Stimulated activated effector memory CD8-positive, alpha-beta T cell treated with anti-CD3 and anti-CD28 coated beads, Interleukin-12 subunit alpha, Interleukin-12 subunit beta, amount 100 ng/mL, for 72 hours (primary cell): ENCODE measurements at regions not wholly inside any gene's neighbourhood (a gene's known extent, or its start where the extent isn't known, plus 50 kb on each side); places are given as distances from the start of the nearest gene placed in this dataset.

Source experiments
- ATAC-seq: fragments of 150-1000 bp; cut with Tn5 transposase; 2 replicates; pipeline ENCODE4 v1.10.0; 2021
- DNase-seq, 2 donors: peaks; one replicate each; pipeline ENCODE4 v3.0.0; 2021 to 2022; ENCODE audit warnings: low spot score in 2 of 2
- H3K27ac Mint-ChIP-seq: one replicate; pipeline ENCODE4 v1.8.0; 2022; ENCODE audit warnings: mild to moderate bottlenecking, mixed read lengths
- H3K36me3 Mint-ChIP-seq: one replicate; pipeline ENCODE4 v1.8.0; 2022; ENCODE audit warnings: mild to moderate bottlenecking, mixed read lengths
- H3K4me1 Mint-ChIP-seq: one replicate; pipeline ENCODE4 v1.8.0; 2022; ENCODE audit warnings: mixed read lengths
- H3K4me3 Mint-ChIP-seq: one replicate; pipeline ENCODE4 v1.8.0; 2022; ENCODE audit warnings: mild to moderate bottlenecking, mixed read lengths
- H3K9me3 Mint-ChIP-seq: one replicate; pipeline ENCODE4 v1.8.0; 2022; ENCODE audit warnings: mixed read lengths

- no peak overlapping the region for H3K27ac Mint-ChIP-seq
- H3K36me3 Mint-ChIP-seq = no peaks in the 10 kb centered on the region
- no peak overlapping the region for H3K4me3 Mint-ChIP-seq
- no peak for ATAC-seq
- no peaks in the 10 kb centered on the region for H3K9me3 Mint-ChIP-seq
- no peak for DNase-seq
- H3K4me1 Mint-ChIP-seq = peaks cover 12% of the 10 kb centered on the region
These were observed 114.2 kb downstream of the RAP2A start for GRCh38 chr13:97548138-97548537.

DNA sequence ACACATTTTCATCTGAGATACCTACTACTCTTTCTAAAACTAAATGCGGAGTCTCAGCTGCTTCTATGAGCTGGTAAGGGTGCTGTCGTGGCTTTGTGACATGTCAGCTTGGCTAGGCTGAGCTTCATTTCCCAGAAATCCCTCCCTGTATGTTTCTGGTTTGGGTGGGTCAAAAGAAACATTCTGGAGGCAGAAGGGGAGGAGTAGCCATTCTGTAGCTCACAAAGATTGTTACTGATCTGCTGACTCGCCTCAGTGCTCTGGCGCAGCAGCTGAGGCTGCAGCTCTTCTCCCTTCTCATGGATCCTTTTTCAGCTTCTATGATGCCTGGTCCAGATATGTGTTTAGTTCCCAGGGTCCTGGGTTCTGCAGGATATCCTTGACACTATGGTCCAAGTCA is 114.7 kb downstream of the RAP2A start:
- no peak overlapping the region for H3K4me3 Mint-ChIP-seq
- no peaks in the 10 kb centered on the region for H3K9me3 Mint-ChIP-seq

DNA sequence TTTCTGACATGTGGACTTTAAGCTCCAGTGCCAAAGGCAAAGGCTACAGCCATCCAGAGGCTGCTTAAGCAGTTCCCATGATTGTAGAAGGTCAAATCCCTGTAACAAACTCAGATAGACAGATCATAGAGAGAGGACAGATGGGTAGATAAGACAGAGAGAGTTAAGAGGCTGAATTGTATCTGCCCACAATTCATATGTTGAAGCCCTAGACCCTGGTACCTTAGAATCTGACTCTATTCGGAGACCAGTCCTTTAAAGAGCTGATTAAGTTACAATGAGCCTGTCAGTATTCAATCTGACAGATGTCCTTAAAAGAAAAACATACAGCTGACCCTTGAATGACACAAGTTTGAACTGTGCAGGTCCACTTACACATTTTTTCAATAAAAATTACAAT is 115.2 kb downstream of the RAP2A start:
- peaks cover 12% of the 10 kb centered on the region for H3K4me1 Mint-ChIP-seq
- H3K27ac Mint-ChIP-seq = no peak overlapping the region
- no peaks in the 10 kb centered on the region for H3K36me3 Mint-ChIP-seq
- no peak overlapping the region for H3K4me3 Mint-ChIP-seq
- no peak for ATAC-seq
- no peaks in the 10 kb centered on the region for H3K9me3 Mint-ChIP-seq
- DNase-seq = no peak

More for the DNA sequence above, 114.7 kb downstream of the RAP2A start:
- Mint-ChIP-seq H3K27ac (no peak overlapping the region), H3K36me3 (no peaks in the 10 kb centered on the region), H3K4me1 (peaks cover 12% of the 10 kb centered on the region)
- ATAC-seq (no peak), DNase-seq (no peak)

- no peak for DNase-seq
- Mint-ChIP-seq H3K4me3 (no peak overlapping the region), H3K36me3 (no peaks in the 10 kb centered on the region), H3K27ac (no peak overlapping the region), H3K9me3 (no peaks in the 10 kb centered on the region), H3K4me1 (no peaks in the 10 kb centered on the region)
- no peak for ATAC-seq
These were observed 120.5 kb downstream of the RAP2A start for GRCh38 chr13:97554496-97554895.

GRCh38 chr13:97555034-97555433 is 121.1 kb downstream of the RAP2A start:
- H3K36me3 Mint-ChIP-seq = no peaks in the 10 kb centered on the region
- no peak overlapping the region for H3K4me3 Mint-ChIP-seq

DNA sequence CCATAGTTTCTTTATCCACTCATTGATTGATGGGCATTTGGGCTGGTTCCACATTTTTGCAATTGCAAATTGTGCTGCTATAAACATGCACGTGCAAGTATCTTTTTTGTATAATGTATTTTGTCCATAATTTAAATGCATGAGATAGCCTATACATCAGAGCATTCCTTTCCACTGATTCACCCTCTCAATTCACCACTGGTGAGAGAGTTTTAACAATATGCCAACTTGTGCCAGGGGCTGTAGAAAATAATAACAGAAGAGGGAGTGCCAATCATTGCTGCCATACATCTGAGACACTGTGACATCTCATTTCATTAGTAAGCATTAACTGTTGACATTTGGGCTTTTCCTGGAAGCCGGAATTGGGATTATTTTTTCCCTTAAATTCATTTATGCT is 125.1 kb downstream of the RAP2A start:
- H3K9me3 Mint-ChIP-seq = no peaks in the 10 kb centered on the region
- no peaks in the 10 kb centered on the region for H3K36me3 Mint-ChIP-seq
- no peak overlapping the region for H3K27ac Mint-ChIP-seq
- DNase-seq = no peak
- H3K4me3 Mint-ChIP-seq = no peak overlapping the region
- ATAC-seq = no peak
- no peaks in the 10 kb centered on the region for H3K4me1 Mint-ChIP-seq

More at GRCh38 chr13:97555034-97555433, 121.1 kb downstream of the RAP2A start:
- ATAC-seq (no peak), DNase-seq (no peak)
- Mint-ChIP-seq H3K9me3 (no peaks in the 10 kb centered on the region), H3K27ac (no peak overlapping the region), H3K4me1 (no peaks in the 10 kb centered on the region)

GRCh38 chr13:97559981-97560380 is 126.0 kb downstream of the RAP2A start:
- no peak for ATAC-seq
- no peak overlapping the region for H3K4me3 Mint-ChIP-seq
- H3K27ac Mint-ChIP-seq = no peak overlapping the region
- no peaks in the 10 kb centered on the region for H3K36me3 Mint-ChIP-seq
- H3K9me3 Mint-ChIP-seq = no peaks in the 10 kb centered on the region
- no peaks in the 10 kb centered on the region for H3K4me1 Mint-ChIP-seq
- DNase-seq = no peak

DNA sequence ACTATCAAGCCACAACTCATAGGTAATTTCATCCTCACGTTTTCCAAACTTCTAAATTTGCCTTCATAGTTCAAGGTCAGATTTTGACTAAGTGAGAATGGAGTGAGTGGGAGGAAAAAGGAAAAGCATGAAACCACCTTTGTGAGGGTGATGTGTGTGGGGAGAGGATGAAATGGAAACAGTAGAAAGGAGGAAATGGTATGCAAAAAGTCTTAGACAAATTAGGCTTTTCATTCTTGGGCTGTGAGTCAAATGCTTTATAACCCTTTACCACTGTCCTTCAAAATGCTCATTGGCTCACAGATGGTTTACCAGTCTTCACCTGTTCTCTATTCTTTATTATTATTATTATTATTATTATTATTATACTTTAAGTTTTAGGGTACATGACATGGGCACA is 127.2 kb downstream of the RAP2A start:
- DNase-seq (no peak), ATAC-seq (no peak)
- Mint-ChIP-seq H3K27ac (no peak overlapping the region), H3K36me3 (no peaks in the 10 kb centered on the region), H3K9me3 (no peaks in the 10 kb centered on the region), H3K4me1 (no peaks in the 10 kb centered on the region), H3K4me3 (no peak overlapping the region)

DNA sequence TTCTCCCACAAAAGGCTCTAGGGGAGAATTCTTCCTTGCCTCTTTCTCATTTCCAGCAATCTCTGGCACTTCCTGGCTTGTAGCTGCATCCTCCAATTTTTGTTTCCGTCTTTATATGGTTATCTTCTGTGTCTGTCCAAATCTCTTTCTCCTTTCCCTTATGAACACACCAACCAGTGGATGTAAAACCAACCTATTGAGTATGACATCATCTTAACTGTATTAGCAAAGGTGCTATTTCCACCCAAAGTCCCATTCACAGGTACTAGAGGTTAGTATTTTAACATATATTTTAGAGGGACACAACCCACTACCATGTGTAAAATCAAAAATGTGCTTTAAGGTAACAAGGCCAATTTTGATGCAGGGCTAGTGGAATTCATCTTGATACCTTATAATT is 129.0 kb downstream of the RAP2A start:
- no peak for ATAC-seq
- Mint-ChIP-seq H3K27ac (no peak overlapping the region), H3K9me3 (no peaks in the 10 kb centered on the region), H3K4me3 (no peak overlapping the region), H3K36me3 (no peaks in the 10 kb centered on the region), H3K4me1 (no peaks in the 10 kb centered on the region)
- no peak for DNase-seq

DNA sequence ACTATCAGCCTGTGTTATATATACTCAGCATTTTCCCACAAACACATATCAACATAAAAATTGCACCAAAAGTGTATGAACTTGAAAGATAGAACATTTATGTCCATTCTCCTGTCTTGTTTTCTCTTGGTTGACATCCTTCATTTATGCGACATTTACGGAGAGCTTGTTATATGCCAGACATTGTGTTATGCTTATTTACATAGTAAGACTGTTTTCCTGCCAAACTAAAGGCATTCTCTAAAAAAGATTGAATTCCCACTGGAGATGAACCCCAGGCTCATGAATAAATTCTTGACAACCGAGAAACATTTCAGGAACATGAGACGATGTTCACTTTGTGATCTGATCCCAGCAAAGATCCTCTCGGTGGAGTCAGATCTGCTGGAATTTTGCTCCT is 131.0 kb downstream of the RAP2A start:
- H3K9me3 Mint-ChIP-seq = no peaks in the 10 kb centered on the region
- no peak overlapping the region for H3K27ac Mint-ChIP-seq
- ATAC-seq = no peak

GRCh38 chr13:97565906-97566305 is 131.9 kb downstream of the RAP2A start:
- ATAC-seq (no peak), DNase-seq (no peak)
- Mint-ChIP-seq H3K4me3 (no peak overlapping the region), H3K9me3 (no peaks in the 10 kb centered on the region), H3K27ac (no peak overlapping the region), H3K36me3 (no peaks in the 10 kb centered on the region), H3K4me1 (no peaks in the 10 kb centered on the region)

More for the DNA sequence above, 131.0 kb downstream of the RAP2A start:
- Mint-ChIP-seq H3K4me1 (no peaks in the 10 kb centered on the region), H3K36me3 (no peaks in the 10 kb centered on the region), H3K4me3 (no peak overlapping the region)
- DNase-seq = no peak

GRCh38 chr13:97566907-97567306 is 132.9 kb downstream of the RAP2A start:
- Mint-ChIP-seq H3K4me1 (no peaks in the 10 kb centered on the region), H3K36me3 (no peaks in the 10 kb centered on the region), H3K27ac (no peak overlapping the region), H3K9me3 (no peaks in the 10 kb centered on the region), H3K4me3 (no peak overlapping the region)
- ATAC-seq (no peak), DNase-seq (no peak)

- ATAC-seq (peak; percentile 55), DNase-seq (no peak)
- no peaks in the 10 kb centered on the region for H3K4me1 Mint-ChIP-seq
- H3K27ac Mint-ChIP-seq = no peak overlapping the region
- H3K36me3 Mint-ChIP-seq = no peaks in the 10 kb centered on the region
- H3K9me3 Mint-ChIP-seq = no peaks in the 10 kb centered on the region
- H3K4me3 Mint-ChIP-seq = no peak overlapping the region
These were observed 133.7 kb downstream of the RAP2A start for GRCh38 chr13:97567510-97568243.

GRCh38 chr13:97568850-97569249 is 134.9 kb downstream of the RAP2A start:
- Mint-ChIP-seq H3K27ac (no peak overlapping the region), H3K36me3 (no peaks in the 10 kb centered on the region), H3K9me3 (no peaks in the 10 kb centered on the region), H3K4me3 (no peak overlapping the region), H3K4me1 (no peaks in the 10 kb centered on the region)
- no peak for ATAC-seq
- DNase-seq = no peak

DNA sequence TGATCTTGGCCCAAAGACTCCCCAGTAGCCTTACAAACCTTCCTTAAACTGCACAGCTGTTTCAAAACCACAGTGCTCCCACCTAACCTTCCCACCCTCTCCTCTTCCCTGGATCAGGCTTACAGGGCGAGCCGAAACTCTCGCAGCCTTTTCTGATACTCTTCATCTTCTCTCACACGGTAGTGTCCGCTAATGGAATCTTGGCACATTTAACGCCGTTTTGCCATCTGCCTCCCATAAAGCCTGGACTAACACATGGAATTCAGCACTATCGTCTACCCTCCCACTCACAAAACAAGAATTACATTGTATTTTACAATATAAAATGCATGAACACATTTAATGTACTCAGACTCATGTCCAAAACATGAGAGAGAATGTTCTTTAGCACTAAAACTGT is 135.9 kb downstream of the RAP2A start:
- Mint-ChIP-seq H3K4me1 (no peaks in the 10 kb centered on the region), H3K27ac (no peak overlapping the region), H3K36me3 (no peaks in the 10 kb centered on the region), H3K9me3 (no peaks in the 10 kb centered on the region), H3K4me3 (no peak overlapping the region)
- DNase-seq (no peak), ATAC-seq (no peak)

DNA sequence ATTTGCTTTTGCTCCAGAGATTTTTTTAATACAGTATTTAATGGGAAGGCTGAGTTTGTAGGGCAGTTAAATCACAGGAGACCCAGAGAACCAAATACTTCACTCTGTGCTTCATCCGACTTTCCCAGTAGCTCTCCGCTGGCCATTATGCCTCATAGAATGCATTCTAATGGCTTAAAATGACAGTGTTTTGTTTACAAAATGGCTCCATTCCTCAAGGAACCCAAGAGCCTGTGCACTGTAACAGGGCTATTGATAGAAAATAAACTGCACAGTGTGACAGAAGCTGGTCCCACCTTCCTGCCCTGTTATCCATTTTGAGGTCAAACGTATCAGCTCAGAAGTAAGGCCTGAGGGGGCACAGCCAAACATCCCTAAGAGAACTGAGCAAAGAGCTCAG is 136.5 kb downstream of the RAP2A start:
- Mint-ChIP-seq H3K27ac (no peak overlapping the region), H3K4me3 (no peak overlapping the region), H3K9me3 (no peaks in the 10 kb centered on the region), H3K36me3 (no peaks in the 10 kb centered on the region), H3K4me1 (no peaks in the 10 kb centered on the region)
- DNase-seq (no peak), ATAC-seq (no peak)

DNA sequence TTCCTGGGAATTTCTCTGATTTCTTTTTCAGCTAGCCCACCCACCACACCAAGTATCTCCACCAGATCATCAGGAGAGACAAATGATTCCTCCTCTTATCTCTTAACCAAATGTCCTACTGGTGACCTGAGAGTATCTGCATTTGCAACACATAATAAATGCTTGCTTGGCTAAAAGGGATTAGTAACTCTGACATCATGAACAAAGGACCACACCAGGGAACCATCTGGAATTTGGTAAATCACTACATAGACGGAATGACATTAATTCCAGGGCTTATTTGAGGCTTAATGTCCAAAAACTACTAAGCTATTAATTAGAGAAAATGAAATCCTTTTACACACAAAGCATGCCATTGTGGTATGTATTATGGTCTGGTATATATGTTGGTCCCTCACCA is 139.0 kb downstream of the RAP2A start:
- DNase-seq (no peak), ATAC-seq (no peak)
- Mint-ChIP-seq H3K9me3 (no peaks in the 10 kb centered on the region), H3K27ac (no peak overlapping the region), H3K36me3 (no peaks in the 10 kb centered on the region), H3K4me3 (no peak overlapping the region), H3K4me1 (no peaks in the 10 kb centered on the region)
